ENCODE measurements at regions not wholly inside any gene's neighbourhood (a gene's known extent, or its start where the extent isn't known, plus 50 kb on each side); places are given as distances from the start of the nearest gene placed in this dataset.

GRCh38 chr17:13230350-13231264, 212.8 kb upstream of the ELAC2 start:
- intact Hi-C loops (cut with DNase I), result no loop called here
- no peak for TF ChIP-seq CTCF (IDR thresholded peaks at IDR 0.05)
- no peak for TF ChIP-seq POLR2A (IDR thresholded peaks at IDR 0.05)
- 56 to 57% (median 56%) methylated on average over 11 of the region's 11 CpGs for WGBS, 4 donors

GRCh38 chr17:13228225-13228624, 210.4 kb upstream of the ELAC2 start:
- 53 to 63% (median 58%) methylated on average over 2 of the region's 2 CpGs for WGBS, 4 donors
- Histone ChIP-seq H3K4me3 (no peak overlapping the region), H3K36me3 (replicated peaks in 1 of 2) (no peaks in the 10 kb centered on the region), H3K4me1 (replicated peaks in 1 of 2) (no peaks in the 10 kb centered on the region), H3K9me3 (replicated peaks in 1 of 3) (no peaks in the 10 kb centered on the region), H3K27ac (no peak overlapping the region), H3K27me3 (peaks cover 7% of the 10 kb centered on the region)
- no peak for DNase-seq
- intact Hi-C loops (cut with DNase I), result no loop called here
- no peak for TF ChIP-seq CTCF (IDR thresholded peaks at IDR 0.05)
- TF ChIP-seq POLR2A (IDR thresholded peaks at IDR 0.05), result no peak

More at GRCh38 chr17:13230350-13231264, 212.8 kb upstream of the ELAC2 start:
- DNase-seq, result no peak
- Histone ChIP-seq H3K27ac (no peak overlapping the region), H3K9me3 (replicated peaks in 1 of 3) (no peaks in the 10 kb centered on the region), H3K4me1 (replicated peaks in 1 of 2) (no peaks in the 10 kb centered on the region), H3K4me3 (no peak overlapping the region), H3K36me3 (replicated peaks in 1 of 2) (no peaks in the 10 kb centered on the region), H3K27me3 (peaks cover 7% of the 10 kb centered on the region)

DNA sequence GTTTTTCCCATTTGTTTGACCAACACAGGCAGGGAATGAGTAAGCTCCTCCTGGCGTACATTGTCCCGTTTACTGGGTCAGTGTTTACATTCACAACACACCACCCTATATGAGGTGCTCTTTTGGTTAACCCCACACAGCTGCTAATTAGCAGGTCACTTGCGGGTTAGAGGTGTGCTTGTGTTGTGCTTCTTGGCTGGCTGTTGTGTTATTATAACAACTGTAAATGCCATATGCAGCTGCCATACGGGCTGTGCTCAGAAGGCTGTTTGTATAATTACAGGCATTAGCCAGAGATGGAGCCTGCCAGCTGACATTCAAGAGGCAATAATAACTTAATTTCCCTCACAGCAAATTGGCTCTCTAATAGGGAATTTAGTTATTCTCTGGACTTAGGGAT, 205.1 kb upstream of the ELAC2 start:
- intact Hi-C loops (cut with DNase I), result no loop called here
- 35 to 55% (median 43%) methylated on average over 4 of the region's 4 CpGs for WGBS, 4 donors
- Histone ChIP-seq H3K4me1 (replicated peaks in 1 of 2) (no peaks in the 10 kb centered on the region), H3K36me3 (replicated peaks in 1 of 2) (no peaks in the 10 kb centered on the region), H3K27me3 (peaks cover 7% of the 10 kb centered on the region), H3K27ac (no peak overlapping the region), H3K9me3 (replicated peaks in 1 of 3) (no peaks in the 10 kb centered on the region), H3K4me3 (no peak overlapping the region)
- DNase-seq, result no peak
- no peak for TF ChIP-seq CTCF (IDR thresholded peaks at IDR 0.05)
- no peak for TF ChIP-seq POLR2A (IDR thresholded peaks at IDR 0.05)

GRCh38 chr17:13212860-13213259, 195.0 kb upstream of the ELAC2 start:
- DNase-seq, result no peak
- Histone ChIP-seq H3K4me3 (no peak overlapping the region), H3K27ac (no peak overlapping the region), H3K4me1 (replicated peaks in 1 of 2) (no peaks in the 10 kb centered on the region), H3K9me3 (replicated peaks in 1 of 3) (no peaks in the 10 kb centered on the region), H3K36me3 (replicated peaks in 1 of 2) (no peaks in the 10 kb centered on the region), H3K27me3 (no peaks in the 10 kb centered on the region)
- intact Hi-C loops (cut with DNase I), result no loop called here
- no peak for TF ChIP-seq CTCF (IDR thresholded peaks at IDR 0.05)
- TF ChIP-seq POLR2A (IDR thresholded peaks at IDR 0.05), result no peak
